ENCODE measurements at regions not wholly inside any gene's neighbourhood (a gene's known extent, or its start where the extent isn't known, plus 50 kb on each side); places are given as distances from the start of the nearest gene placed in this dataset.

- H2AFZ ChIP-seq (ENCODE audit: low read length), result no peak overlapping the region
- H3K79me2 ChIP-seq (ENCODE audit: control insufficient read depth, insufficient read depth, low read length), result no peaks in the 10 kb centered on the region
- no peaks in the 10 kb centered on the region for H3K36me3 ChIP-seq (ENCODE audit: control insufficient read depth, insufficient read depth, low read length)
- H4K20me1 ChIP-seq (ENCODE audit: control insufficient read depth, extremely low read depth, insufficient read depth, low read length), result no peaks in the 10 kb centered on the region
- H3K27me3 ChIP-seq (ENCODE audit: control insufficient read depth, insufficient read depth, low read length), result no peaks in the 10 kb centered on the region
- no peak for TF ChIP-seq EZH2 (IDR thresholded peaks at IDR 0.05; ENCODE audit: low read length, missing control alignments)
- TF ChIP-seq, protein P1, sequence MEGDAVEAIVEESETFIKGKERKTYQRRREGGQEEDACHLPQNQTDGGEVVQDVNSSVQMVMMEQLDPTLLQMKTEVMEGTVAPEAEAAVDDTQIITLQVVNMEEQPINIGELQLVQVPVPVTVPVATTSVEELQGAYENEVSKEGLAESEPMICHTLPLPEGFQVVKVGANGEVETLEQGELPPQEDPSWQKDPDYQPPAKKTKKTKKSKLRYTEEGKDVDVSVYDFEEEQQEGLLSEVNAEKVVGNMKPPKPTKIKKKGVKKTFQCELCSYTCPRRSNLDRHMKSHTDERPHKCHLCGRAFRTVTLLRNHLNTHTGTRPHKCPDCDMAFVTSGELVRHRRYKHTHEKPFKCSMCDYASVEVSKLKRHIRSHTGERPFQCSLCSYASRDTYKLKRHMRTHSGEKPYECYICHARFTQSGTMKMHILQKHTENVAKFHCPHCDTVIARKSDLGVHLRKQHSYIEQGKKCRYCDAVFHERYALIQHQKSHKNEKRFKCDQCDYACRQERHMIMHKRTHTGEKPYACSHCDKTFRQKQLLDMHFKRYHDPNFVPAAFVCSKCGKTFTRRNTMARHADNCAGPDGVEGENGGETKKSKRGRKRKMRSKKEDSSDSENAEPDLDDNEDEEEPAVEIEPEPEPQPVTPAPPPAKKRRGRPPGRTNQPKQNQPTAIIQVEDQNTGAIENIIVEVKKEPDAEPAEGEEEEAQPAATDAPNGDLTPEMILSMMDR (conservative IDR thresholded peaks at IDR 0.05 in 1 of 2, IDR thresholded peaks at IDR 0.05 in 1 of 2; ENCODE audit: low read depth in 1 of 2, low read length in 2 of 2), result no peak
- no peak overlapping the region for H3K27ac ChIP-seq (ENCODE audit: insufficient read depth, low read length)
- H3K4me2 ChIP-seq (ENCODE audit: extremely low read depth, insufficient read depth, low read length), result no peak overlapping the region
- H3K4me1 ChIP-seq (ENCODE audit: control insufficient read depth, extremely low read depth, insufficient read depth, low read length), result peaks cover 4% of the 10 kb centered on the region
- DNase-seq (ENCODE audit: low read depth in 2 of 2), result peak; percentile 64 to 69
- H3K9me3 ChIP-seq (ENCODE audit: control insufficient read depth, insufficient read depth, low read depth, low read length), result no peaks in the 10 kb centered on the region
- no peak overlapping the region for H3K9ac ChIP-seq (ENCODE audit: insufficient read depth, low read length)
- no peak overlapping the region for H3K4me3 ChIP-seq (replicated peaks in 1 of 4; ENCODE audit: control extremely low read depth in 1 of 4, insufficient read depth in 1 of 4, low read depth in 3 of 4, low read length in 4 of 4)
These were observed 297.0 kb upstream of the EPHA3 start for GRCh38 chr3:88810455-88810854.

GRCh38 chr3:88811096-88811495, 296.3 kb upstream of the EPHA3 start:
- Histone ChIP-seq H3K36me3 (ENCODE audit: control insufficient read depth, insufficient read depth, low read length) (no peaks in the 10 kb centered on the region), H3K9me3 (ENCODE audit: control insufficient read depth, insufficient read depth, low read depth, low read length) (no peaks in the 10 kb centered on the region), H3K4me1 (ENCODE audit: control insufficient read depth, extremely low read depth, insufficient read depth, low read length) (peaks cover 4% of the 10 kb centered on the region), H2AFZ (ENCODE audit: low read length) (no peak overlapping the region), H3K27ac (ENCODE audit: insufficient read depth, low read length) (no peak overlapping the region), H4K20me1 (ENCODE audit: control insufficient read depth, extremely low read depth, insufficient read depth, low read length) (no peaks in the 10 kb centered on the region), H3K4me2 (ENCODE audit: extremely low read depth, insufficient read depth, low read length) (no peak overlapping the region), H3K27me3 (ENCODE audit: control insufficient read depth, insufficient read depth, low read length) (no peaks in the 10 kb centered on the region), H3K4me3 (replicated peaks in 1 of 4; ENCODE audit: control extremely low read depth in 1 of 4, insufficient read depth in 1 of 4, low read depth in 3 of 4, low read length in 4 of 4) (no peak overlapping the region), H3K9ac (ENCODE audit: insufficient read depth, low read length) (no peak overlapping the region), H3K79me2 (ENCODE audit: control insufficient read depth, insufficient read depth, low read length) (no peaks in the 10 kb centered on the region)
- DNase-seq (ENCODE audit: low read depth in 2 of 2), result no peak
- TF ChIP-seq EZH2 (IDR thresholded peaks at IDR 0.05; ENCODE audit: low read length, missing control alignments), result no peak
- TF ChIP-seq, protein P1 (conservative IDR thresholded peaks at IDR 0.05 in 1 of 2, IDR thresholded peaks at IDR 0.05 in 1 of 2; ENCODE audit: low read depth in 1 of 2, low read length in 2 of 2), result no peak

DNA sequence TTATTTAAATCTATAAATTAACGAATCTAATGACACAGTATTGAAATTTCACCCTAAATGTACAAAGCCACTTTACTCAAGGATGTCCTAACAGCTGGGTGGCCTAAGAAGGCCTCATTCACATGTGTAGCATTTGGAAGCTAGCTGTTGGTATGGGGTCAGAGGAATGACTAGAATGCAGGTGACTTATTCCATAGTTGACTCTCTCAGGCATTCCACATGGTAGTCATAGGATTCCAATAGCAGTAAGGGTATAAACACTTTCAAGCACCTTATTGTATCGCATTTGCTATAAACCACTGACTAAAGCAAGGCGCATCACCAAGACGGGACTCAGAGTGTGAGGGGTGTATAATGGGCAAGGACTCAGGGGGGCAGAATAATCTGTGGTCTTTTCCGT, 294.8 kb upstream of the EPHA3 start:
- Histone ChIP-seq H3K36me3 (ENCODE audit: control insufficient read depth, insufficient read depth, low read length) (no peaks in the 10 kb centered on the region), H4K20me1 (ENCODE audit: control insufficient read depth, extremely low read depth, insufficient read depth, low read length) (no peaks in the 10 kb centered on the region), H3K4me2 (ENCODE audit: extremely low read depth, insufficient read depth, low read length) (no peak overlapping the region), H3K4me3 (replicated peaks in 1 of 4; ENCODE audit: control extremely low read depth in 1 of 4, insufficient read depth in 1 of 4, low read depth in 3 of 4, low read length in 4 of 4) (no peak overlapping the region), H3K9me3 (ENCODE audit: control insufficient read depth, insufficient read depth, low read depth, low read length) (no peaks in the 10 kb centered on the region), H3K9ac (ENCODE audit: insufficient read depth, low read length) (no peak overlapping the region), H3K79me2 (ENCODE audit: control insufficient read depth, insufficient read depth, low read length) (no peaks in the 10 kb centered on the region), H3K27ac (ENCODE audit: insufficient read depth, low read length) (no peak overlapping the region), H3K4me1 (ENCODE audit: control insufficient read depth, extremely low read depth, insufficient read depth, low read length) (peaks cover 1% of the 10 kb centered on the region), H3K27me3 (ENCODE audit: control insufficient read depth, insufficient read depth, low read length) (no peaks in the 10 kb centered on the region), H2AFZ (ENCODE audit: low read length) (no peak overlapping the region)
- DNase-seq (ENCODE audit: low read depth in 2 of 2), result peak in 1 of 2 donors; percentile 50
- TF ChIP-seq EZH2 (IDR thresholded peaks at IDR 0.05; ENCODE audit: low read length, missing control alignments), result no peak
